ENCODE measurements at regions not wholly inside any gene's neighbourhood (a gene's known extent, or its start where the extent isn't known, plus 50 kb on each side); places are given as distances from the start of the nearest gene placed in this dataset.

DNA sequence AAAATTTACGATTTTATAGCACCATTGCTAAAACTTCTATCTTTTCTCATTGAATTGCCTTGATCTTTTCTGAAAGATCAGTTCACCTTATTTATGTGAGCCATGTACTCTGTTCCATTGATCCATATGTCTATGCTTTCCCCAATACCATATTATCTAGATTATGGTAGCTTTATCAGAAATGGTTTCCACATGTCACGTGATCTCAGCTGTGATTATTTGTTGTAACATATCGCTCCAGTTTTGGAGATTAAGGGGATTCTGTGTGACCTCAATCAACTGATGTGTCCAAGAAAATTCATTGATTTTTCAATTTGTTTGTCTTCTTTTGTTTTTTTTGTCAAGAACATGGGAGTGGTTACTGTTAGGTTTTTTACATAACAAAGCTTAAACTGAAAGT is 1114.5 kb upstream of the ATXN8OS start:
- no peaks in the 10 kb centered on the region for H4K20me1 ChIP-seq (ENCODE audit: control insufficient read depth, extremely low read depth, insufficient read depth, low read length)
- H3K27ac ChIP-seq (ENCODE audit: insufficient read depth, low read length) = no peak overlapping the region
- no peaks in the 10 kb centered on the region for H3K9me3 ChIP-seq (ENCODE audit: control insufficient read depth, insufficient read depth, low read depth, low read length)
- H3K4me1 ChIP-seq (ENCODE audit: control insufficient read depth, extremely low read depth, insufficient read depth, low read length) = no peaks in the 10 kb centered on the region
- no peaks in the 10 kb centered on the region for H3K27me3 ChIP-seq (ENCODE audit: control insufficient read depth, insufficient read depth, low read length)
- H3K4me2 ChIP-seq (ENCODE audit: extremely low read depth, insufficient read depth, low read length) = no peak overlapping the region
- H3K36me3 ChIP-seq (ENCODE audit: control insufficient read depth, insufficient read depth, low read length) = no peaks in the 10 kb centered on the region
- no peaks in the 10 kb centered on the region for H3K79me2 ChIP-seq (ENCODE audit: control insufficient read depth, insufficient read depth, low read length)
- DNase-seq (ENCODE audit: low read depth in 2 of 2) = no peak
- H3K4me3 ChIP-seq (replicated peaks in 1 of 4; ENCODE audit: control extremely low read depth in 1 of 4, insufficient read depth in 1 of 4, low read depth in 3 of 4, low read length in 4 of 4) = no peak overlapping the region
- H2AFZ ChIP-seq (ENCODE audit: low read length) = no peak overlapping the region
- no peak for TF ChIP-seq EZH2 (IDR thresholded peaks at IDR 0.05; ENCODE audit: low read length, missing control alignments)
- TF ChIP-seq, protein P1, sequence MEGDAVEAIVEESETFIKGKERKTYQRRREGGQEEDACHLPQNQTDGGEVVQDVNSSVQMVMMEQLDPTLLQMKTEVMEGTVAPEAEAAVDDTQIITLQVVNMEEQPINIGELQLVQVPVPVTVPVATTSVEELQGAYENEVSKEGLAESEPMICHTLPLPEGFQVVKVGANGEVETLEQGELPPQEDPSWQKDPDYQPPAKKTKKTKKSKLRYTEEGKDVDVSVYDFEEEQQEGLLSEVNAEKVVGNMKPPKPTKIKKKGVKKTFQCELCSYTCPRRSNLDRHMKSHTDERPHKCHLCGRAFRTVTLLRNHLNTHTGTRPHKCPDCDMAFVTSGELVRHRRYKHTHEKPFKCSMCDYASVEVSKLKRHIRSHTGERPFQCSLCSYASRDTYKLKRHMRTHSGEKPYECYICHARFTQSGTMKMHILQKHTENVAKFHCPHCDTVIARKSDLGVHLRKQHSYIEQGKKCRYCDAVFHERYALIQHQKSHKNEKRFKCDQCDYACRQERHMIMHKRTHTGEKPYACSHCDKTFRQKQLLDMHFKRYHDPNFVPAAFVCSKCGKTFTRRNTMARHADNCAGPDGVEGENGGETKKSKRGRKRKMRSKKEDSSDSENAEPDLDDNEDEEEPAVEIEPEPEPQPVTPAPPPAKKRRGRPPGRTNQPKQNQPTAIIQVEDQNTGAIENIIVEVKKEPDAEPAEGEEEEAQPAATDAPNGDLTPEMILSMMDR (conservative IDR thresholded peaks at IDR 0.05 in 1 of 2, IDR thresholded peaks at IDR 0.05 in 1 of 2; ENCODE audit: low read depth in 1 of 2, low read length in 2 of 2) = no peak
- H3K9ac ChIP-seq (ENCODE audit: insufficient read depth, low read length) = no peak overlapping the region

DNA sequence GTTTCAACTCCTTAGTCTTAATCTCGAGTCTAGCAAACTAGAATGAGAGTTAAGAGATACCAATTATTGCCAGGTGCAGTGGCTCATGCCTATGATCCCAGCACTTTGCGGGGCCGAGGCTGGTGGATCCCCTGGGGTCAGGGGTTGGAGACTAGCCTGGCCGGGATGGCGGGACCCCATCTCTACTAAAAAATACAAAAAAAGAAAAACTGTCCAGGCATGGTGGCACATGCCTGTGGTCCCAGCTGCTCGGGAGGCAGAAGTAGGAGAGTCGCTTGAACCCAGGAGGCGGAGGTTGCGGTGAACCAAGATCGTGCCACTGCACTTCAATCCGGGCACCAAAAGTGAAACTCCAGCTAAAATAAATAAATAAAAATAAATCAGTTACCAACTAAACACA is 1119.5 kb upstream of the ATXN8OS start:
- DNase-seq (ENCODE audit: low read depth in 2 of 2) = no peak
- no peaks in the 10 kb centered on the region for H3K9me3 ChIP-seq (ENCODE audit: control insufficient read depth, insufficient read depth, low read depth, low read length)
- no peak overlapping the region for H3K9ac ChIP-seq (ENCODE audit: insufficient read depth, low read length)
- H3K27ac ChIP-seq (ENCODE audit: insufficient read depth, low read length) = no peak overlapping the region
- no peak overlapping the region for H3K4me2 ChIP-seq (ENCODE audit: extremely low read depth, insufficient read depth, low read length)
- no peaks in the 10 kb centered on the region for H3K27me3 ChIP-seq (ENCODE audit: control insufficient read depth, insufficient read depth, low read length)
- H4K20me1 ChIP-seq (ENCODE audit: control insufficient read depth, extremely low read depth, insufficient read depth, low read length) = no peaks in the 10 kb centered on the region
- H3K79me2 ChIP-seq (ENCODE audit: control insufficient read depth, insufficient read depth, low read length) = no peaks in the 10 kb centered on the region
- no peak overlapping the region for H3K4me3 ChIP-seq (replicated peaks in 1 of 4; ENCODE audit: control extremely low read depth in 1 of 4, insufficient read depth in 1 of 4, low read depth in 3 of 4, low read length in 4 of 4)
- TF ChIP-seq, protein P1 (conservative IDR thresholded peaks at IDR 0.05 in 1 of 2, IDR thresholded peaks at IDR 0.05 in 1 of 2; ENCODE audit: low read depth in 1 of 2, low read length in 2 of 2) = no peak
- no peak for TF ChIP-seq EZH2 (IDR thresholded peaks at IDR 0.05; ENCODE audit: low read length, missing control alignments)
- H3K4me1 ChIP-seq (ENCODE audit: control insufficient read depth, extremely low read depth, insufficient read depth, low read length) = no peaks in the 10 kb centered on the region
- H3K36me3 ChIP-seq (ENCODE audit: control insufficient read depth, insufficient read depth, low read length) = no peaks in the 10 kb centered on the region
- H2AFZ ChIP-seq (ENCODE audit: low read length) = no peak overlapping the region

DNA sequence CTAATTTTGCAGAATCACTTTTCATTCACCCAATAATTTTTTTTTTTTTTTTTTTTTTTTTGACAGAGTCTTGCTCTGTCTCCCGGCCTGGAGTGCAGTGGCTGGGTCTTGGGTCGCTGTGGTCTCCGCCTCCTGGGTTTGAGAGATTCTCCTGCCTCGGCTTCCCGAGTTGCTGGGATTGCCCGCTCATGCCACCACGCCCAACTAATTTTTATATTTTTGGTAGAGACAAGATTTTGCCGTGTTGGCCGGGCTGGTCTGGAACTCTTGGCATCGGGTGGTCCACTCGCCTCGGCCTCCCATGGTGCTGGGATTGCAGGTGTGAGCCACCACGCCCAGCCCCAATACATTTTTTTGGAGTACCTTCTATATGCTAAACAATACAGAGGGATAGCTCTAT is 1120.0 kb upstream of the ATXN8OS start:
- H3K4me3 ChIP-seq (replicated peaks in 1 of 4; ENCODE audit: control extremely low read depth in 1 of 4, insufficient read depth in 1 of 4, low read depth in 3 of 4, low read length in 4 of 4) = no peak overlapping the region
- H3K9me3 ChIP-seq (ENCODE audit: control insufficient read depth, insufficient read depth, low read depth, low read length) = no peaks in the 10 kb centered on the region
- no peak for TF ChIP-seq EZH2 (IDR thresholded peaks at IDR 0.05; ENCODE audit: low read length, missing control alignments)
- TF ChIP-seq, protein P1 (conservative IDR thresholded peaks at IDR 0.05 in 1 of 2, IDR thresholded peaks at IDR 0.05 in 1 of 2; ENCODE audit: low read depth in 1 of 2, low read length in 2 of 2) = no peak
- H3K4me1 ChIP-seq (ENCODE audit: control insufficient read depth, extremely low read depth, insufficient read depth, low read length) = no peaks in the 10 kb centered on the region
- no peak for DNase-seq (ENCODE audit: low read depth in 2 of 2)
- no peak overlapping the region for H3K27ac ChIP-seq (ENCODE audit: insufficient read depth, low read length)
- H3K27me3 ChIP-seq (ENCODE audit: control insufficient read depth, insufficient read depth, low read length) = no peaks in the 10 kb centered on the region
- no peaks in the 10 kb centered on the region for H3K79me2 ChIP-seq (ENCODE audit: control insufficient read depth, insufficient read depth, low read length)
- no peak overlapping the region for H3K9ac ChIP-seq (ENCODE audit: insufficient read depth, low read length)
- H2AFZ ChIP-seq (ENCODE audit: low read length) = no peak overlapping the region
- no peaks in the 10 kb centered on the region for H3K36me3 ChIP-seq (ENCODE audit: control insufficient read depth, insufficient read depth, low read length)
- no peak overlapping the region for H3K4me2 ChIP-seq (ENCODE audit: extremely low read depth, insufficient read depth, low read length)
- no peaks in the 10 kb centered on the region for H4K20me1 ChIP-seq (ENCODE audit: control insufficient read depth, extremely low read depth, insufficient read depth, low read length)

All from fibroblast of lung (primary cell).